ENCODE measurements at regions not wholly inside any gene's neighbourhood (a gene's known extent, or its start where the extent isn't known, plus 50 kb on each side); places are given as distances from the start of the nearest gene placed in this dataset.

DNA sequence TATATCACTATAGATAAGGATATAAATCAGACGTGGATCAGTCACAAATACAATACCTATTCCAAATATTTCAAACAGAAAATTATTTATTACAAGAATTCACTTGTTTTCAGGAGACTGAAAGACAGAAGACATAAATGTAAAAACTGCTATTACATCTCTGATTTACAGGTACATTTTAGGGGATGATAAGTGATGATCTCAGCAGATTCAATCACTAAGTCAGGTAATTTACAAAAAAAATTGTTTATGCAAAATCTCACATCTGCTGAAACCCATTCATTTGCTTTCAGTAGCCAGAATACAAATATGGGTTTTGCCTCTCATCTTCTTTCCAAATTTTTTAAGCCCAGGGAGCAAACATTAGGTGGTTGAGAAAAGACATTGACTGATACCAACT, 1648.4 kb upstream of the RAG2 start:
- Mint-ChIP-seq H3K27me3 (ENCODE audit: low read depth in 3 of 3) (peaks cover 0 to 2% (median 2%) of the 10 kb centered on the region in 3 donors), H3K9me3 (peaks cover 0 to 10% (median 2%) of the 10 kb centered on the region in 6 donors)

DNA sequence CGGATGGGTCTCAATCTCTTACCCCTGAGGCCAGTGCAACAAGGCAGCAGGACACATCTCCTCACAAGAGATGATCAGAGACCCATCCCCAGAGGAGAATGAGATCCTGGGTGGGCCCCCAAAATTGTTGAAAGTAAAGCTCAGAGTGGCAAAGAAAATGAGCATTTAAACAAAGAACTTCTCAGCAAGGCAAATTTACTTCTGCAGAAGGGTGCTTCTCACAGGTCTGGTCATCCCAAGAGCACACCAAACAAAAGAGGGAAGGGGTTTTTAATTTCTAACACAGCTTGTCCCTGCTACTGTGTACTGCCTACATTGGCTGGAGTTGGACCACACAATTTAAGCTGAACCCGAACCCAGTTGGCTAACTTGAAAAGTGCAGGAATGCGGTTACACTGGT, 1628.6 kb upstream of the RAG2 start:
- DNase-seq = no peak
- no peak overlapping the region for H3K4me3 Mint-ChIP-seq
- no peaks in the 10 kb centered on the region for H3K4me1 Mint-ChIP-seq
- no peak overlapping the region for H3K27ac Mint-ChIP-seq
- peaks cover 0 to 2% (median 0%) of the 10 kb centered on the region in 3 donors for H3K27me3 Mint-ChIP-seq (ENCODE audit: low read depth in 3 of 3)
- peaks cover 0 to 22% (median 15%) of the 10 kb centered on the region in 3 donors for H3K36me3 Mint-ChIP-seq
- H3K9me3 Mint-ChIP-seq = peaks cover 13 to 74% (median 36%) of the 10 kb centered on the region in 6 donors

More for the DNA sequence above, 1648.4 kb upstream of the RAG2 start:
- no peak for DNase-seq
- no peak overlapping the region for H3K27ac Mint-ChIP-seq
- H3K36me3 Mint-ChIP-seq = no peaks in the 10 kb centered on the region
- H3K4me1 Mint-ChIP-seq = no peaks in the 10 kb centered on the region
- no peak overlapping the region for H3K4me3 Mint-ChIP-seq

DNA sequence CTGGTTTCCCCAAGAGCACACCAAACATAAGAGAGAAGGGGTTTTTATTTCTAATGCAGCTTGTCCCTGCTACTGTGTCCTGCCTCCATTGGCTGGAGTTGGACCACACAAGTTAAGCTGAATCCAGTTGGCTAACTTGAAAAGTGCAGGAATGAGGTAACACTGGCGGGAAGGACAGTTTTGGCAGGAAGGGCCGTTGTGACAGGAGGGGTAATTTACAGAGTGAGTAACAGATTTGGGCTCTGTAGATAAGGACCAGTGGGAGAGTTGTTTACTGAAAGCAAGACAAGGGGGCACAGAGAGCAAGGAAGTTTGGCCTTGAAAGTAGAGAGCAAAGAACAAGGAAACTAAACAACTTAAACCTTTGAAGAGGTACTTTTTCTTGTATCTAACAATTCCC, 1623.3 kb upstream of the RAG2 start:
- H3K4me3 Mint-ChIP-seq = no peak overlapping the region
- H3K27ac Mint-ChIP-seq = no peak overlapping the region
- no peaks in the 10 kb centered on the region for H3K4me1 Mint-ChIP-seq
- peaks cover 10 to 55% (median 17%) of the 10 kb centered on the region in 6 donors for H3K9me3 Mint-ChIP-seq
- no peak for DNase-seq
- H3K27me3 Mint-ChIP-seq (ENCODE audit: low read depth in 3 of 3) = no peaks in the 10 kb centered on the region
- peaks cover 3 to 14% (median 11%) of the 10 kb centered on the region in 3 donors for H3K36me3 Mint-ChIP-seq

DNA sequence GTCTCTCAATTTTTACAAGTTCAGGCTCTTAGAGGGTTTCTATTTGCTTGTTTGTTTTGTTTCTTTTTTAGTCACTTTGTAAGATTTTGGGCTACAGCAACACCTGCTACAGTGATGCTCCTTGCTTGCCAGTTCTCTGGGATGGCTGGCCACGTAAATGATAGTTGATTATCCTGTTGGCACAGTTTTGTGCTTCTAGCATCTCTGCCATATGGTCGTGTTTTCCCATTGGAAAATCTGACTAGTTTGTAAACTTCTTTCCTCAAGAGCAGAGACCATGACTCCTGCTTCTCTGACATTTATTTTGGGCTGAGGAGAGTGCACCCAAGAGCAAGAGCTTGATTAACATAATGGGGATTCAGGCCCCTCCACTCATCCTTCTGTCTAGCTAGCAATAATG, 1621.6 kb upstream of the RAG2 start:
- H3K4me3 Mint-ChIP-seq = no peak overlapping the region
- H3K9me3 Mint-ChIP-seq = peaks cover under 1 to 39% (median 8%) of the 10 kb centered on the region in 6 donors
- H3K27ac Mint-ChIP-seq = no peak overlapping the region
- peaks cover 3 to 11% (median 6%) of the 10 kb centered on the region in 3 donors for H3K36me3 Mint-ChIP-seq
- H3K4me1 Mint-ChIP-seq = no peaks in the 10 kb centered on the region
- no peak for DNase-seq
- H3K27me3 Mint-ChIP-seq (ENCODE audit: low read depth in 3 of 3) = no peaks in the 10 kb centered on the region

DNA sequence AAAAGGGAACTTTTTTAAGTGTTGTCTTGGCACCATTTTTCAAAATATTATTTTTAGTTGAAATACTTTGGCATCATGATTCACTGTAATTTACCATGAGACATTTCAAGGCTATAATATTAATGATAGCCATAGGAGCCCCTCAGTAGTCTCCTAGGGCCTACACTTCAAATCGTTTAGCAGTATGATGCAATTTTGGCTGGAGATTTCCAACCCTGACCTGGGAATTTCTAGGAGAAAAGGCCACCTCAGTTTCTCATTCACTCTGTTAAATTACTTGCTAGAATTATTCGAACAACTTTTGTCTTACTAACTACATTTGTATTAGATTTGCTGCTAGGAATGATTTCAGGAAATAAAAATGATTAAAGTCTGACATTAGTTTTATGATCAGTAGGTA, 1610.9 kb upstream of the RAG2 start:
- peaks cover 0 to 13% (median 0%) of the 10 kb centered on the region in 6 donors for H3K9me3 Mint-ChIP-seq
- H3K4me3 Mint-ChIP-seq = no peak overlapping the region
- H3K4me1 Mint-ChIP-seq = no peaks in the 10 kb centered on the region
- H3K27me3 Mint-ChIP-seq (ENCODE audit: low read depth in 3 of 3) = no peaks in the 10 kb centered on the region
- H3K27ac Mint-ChIP-seq = no peak overlapping the region
- DNase-seq = no peak
- H3K36me3 Mint-ChIP-seq = no peaks in the 10 kb centered on the region

DNA sequence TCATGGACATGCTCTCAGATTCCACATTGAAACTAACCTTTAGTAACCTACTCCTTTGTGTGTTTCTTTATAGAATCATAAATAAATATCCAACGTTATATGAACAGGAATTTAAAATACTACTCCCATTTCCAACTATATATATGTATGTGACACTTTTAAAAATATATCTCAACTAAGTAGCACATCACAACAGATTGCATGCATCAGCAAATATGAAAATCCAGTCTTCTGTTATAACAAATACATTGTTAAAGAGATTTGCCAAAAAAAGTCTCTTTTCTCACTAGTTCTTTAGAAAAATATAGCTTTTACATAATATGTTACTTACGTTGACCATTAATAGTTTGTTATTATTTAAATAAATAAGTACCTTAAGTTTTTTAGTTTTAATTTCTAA, 1608.6 kb upstream of the RAG2 start:
- Mint-ChIP-seq H3K9me3 (peaks cover 0 to 20% (median 0%) of the 10 kb centered on the region in 6 donors), H3K27ac (no peak overlapping the region), H3K27me3 (ENCODE audit: low read depth in 3 of 3) (no peaks in the 10 kb centered on the region), H3K4me1 (no peaks in the 10 kb centered on the region), H3K36me3 (no peaks in the 10 kb centered on the region), H3K4me3 (no peak overlapping the region)
- no peak for DNase-seq

DNA sequence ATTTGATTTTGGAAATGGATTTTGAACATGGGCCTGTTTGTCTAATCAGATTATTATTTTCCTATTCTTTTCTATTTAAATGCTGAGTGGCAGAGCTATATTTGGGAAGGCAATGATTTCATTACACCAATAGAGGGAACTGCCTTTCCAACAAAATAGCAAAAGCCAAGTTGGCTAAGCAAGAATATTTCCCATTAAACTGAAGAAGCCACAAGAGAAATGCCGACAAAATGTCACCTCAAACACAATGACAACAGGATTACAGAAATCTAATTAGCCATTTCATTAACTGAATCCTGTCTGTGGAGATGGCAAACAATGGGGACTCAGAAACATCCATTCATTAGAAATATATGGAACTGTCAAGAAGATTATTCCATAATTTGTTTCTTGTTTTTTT, 1593.1 kb upstream of the RAG2 start:
- Mint-ChIP-seq H3K4me1 (no peaks in the 10 kb centered on the region), H3K36me3 (peaks cover 0 to 5% (median 4%) of the 10 kb centered on the region in 3 donors), H3K9me3 (peaks cover 0 to 25% (median 4%) of the 10 kb centered on the region in 6 donors), H3K4me3 (no peak overlapping the region), H3K27ac (no peak overlapping the region), H3K27me3 (ENCODE audit: low read depth in 3 of 3) (no peaks in the 10 kb centered on the region)
- no peak for DNase-seq

DNA sequence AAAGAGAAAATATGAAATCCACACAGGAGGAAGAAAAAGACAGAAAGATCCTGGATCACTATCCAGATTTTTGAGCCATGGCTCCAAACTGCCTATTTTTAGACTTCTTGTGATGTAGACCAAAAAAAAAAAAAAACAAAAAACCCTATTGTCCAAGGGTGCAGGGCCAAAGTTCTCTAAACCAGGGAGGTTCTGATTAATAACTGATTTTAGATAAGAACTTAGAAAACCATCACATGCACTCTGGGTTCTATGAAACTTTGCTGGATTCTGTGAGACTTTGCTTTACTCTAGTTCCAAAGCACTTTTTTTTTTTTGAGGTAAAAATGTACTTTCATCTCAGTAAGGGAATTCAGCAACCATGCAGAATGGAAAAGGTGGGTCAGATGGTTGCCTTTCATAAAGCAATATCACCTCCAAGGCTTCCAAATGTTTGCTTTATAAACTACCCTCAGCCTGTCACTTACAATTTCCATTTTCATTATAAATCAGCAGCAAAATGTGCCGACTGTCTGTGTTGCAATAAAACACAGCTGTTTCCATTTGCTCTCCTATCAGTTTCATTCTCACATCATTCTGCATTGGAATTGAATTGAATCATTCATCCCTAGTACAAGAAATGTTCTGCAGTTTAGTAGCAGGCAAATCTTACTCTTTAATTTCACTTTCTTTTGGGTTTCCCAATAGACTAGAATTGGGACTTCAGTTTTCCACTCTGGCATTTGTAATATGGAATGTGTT, 1584.3 kb upstream of the RAG2 start:
- peaks cover 0 to 5% of the 10 kb centered on the region in 2 donors for H3K4me1 Mint-ChIP-seq
- H3K9me3 Mint-ChIP-seq = peaks cover 0 to 11% (median under 1%) of the 10 kb centered on the region in 6 donors
- no peaks in the 10 kb centered on the region for H3K36me3 Mint-ChIP-seq
- H3K27ac Mint-ChIP-seq = no peak overlapping the region
- no peak for DNase-seq
- H3K27me3 Mint-ChIP-seq (ENCODE audit: low read depth in 3 of 3) = peaks cover 0 to 3% (median 0%) of the 10 kb centered on the region in 3 donors
- H3K4me3 Mint-ChIP-seq = no peak overlapping the region

DNA sequence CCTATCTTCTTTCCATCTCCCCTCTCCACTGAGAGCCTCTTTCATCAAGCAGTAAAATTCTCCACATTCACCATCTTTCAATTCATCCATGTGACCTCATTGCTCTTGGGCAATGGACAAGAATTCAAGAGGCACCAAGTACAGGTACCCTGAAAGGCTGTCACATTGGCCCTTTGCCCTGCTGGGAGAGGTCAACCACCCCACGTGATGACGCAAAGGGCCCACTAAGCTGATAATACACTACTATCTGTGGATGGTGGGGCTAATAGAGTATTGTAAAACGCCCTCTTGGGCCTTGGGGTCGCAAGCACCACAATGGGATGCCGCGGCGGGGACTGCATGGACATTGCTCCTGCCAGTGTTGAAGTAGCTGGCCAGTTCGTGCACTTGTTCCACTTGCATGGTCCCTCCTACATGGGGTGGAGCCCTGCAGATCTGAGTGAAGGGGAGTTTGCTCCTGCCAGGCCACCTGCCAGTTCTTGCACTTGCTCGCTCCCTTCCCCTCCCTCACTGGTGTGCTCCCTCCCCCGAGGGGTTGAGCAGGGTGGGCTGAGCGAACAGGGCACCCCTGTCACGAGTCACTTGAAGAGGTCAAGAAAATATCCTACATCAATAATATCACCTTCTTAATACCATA, 1578.8 kb upstream of the RAG2 start:
- Mint-ChIP-seq H3K4me1 (no peaks in the 10 kb centered on the region), H3K36me3 (no peaks in the 10 kb centered on the region), H3K4me3 (no peak overlapping the region), H3K27ac (no peak overlapping the region), H3K27me3 (ENCODE audit: low read depth in 3 of 3) (peaks cover 0 to 2% (median 1%) of the 10 kb centered on the region in 3 donors), H3K9me3 (peaks cover 0 to 6% (median under 1%) of the 10 kb centered on the region in 6 donors)
- DNase-seq = no peak

DNA sequence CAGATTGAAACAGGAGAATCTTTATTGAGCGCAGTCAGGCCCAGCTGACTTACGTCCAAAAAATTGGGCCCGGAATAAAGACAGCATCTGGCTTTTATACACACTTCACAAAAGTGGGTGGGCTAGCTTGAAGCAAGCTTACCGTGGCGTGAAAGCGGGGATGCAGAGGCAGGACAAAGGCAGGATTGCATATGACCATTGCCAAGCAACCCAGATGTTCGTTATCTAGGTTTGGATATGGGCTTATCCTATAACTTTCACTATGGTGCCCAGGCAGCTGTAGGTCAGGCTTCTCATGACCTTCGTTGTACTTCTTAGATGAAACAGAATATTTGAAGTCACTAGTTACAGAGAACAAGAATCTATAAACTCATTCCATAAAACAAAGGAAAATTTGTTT, 1575.6 kb upstream of the RAG2 start:
- Mint-ChIP-seq H3K27ac (no peak overlapping the region), H3K27me3 (ENCODE audit: low read depth in 3 of 3) (peaks cover 0 to 2% (median 0%) of the 10 kb centered on the region in 3 donors), H3K4me1 (no peaks in the 10 kb centered on the region), H3K9me3 (peaks cover 0 to 4% (median 0%) of the 10 kb centered on the region in 6 donors), H3K36me3 (no peaks in the 10 kb centered on the region), H3K4me3 (no peak overlapping the region)
- no peak for DNase-seq

DNA sequence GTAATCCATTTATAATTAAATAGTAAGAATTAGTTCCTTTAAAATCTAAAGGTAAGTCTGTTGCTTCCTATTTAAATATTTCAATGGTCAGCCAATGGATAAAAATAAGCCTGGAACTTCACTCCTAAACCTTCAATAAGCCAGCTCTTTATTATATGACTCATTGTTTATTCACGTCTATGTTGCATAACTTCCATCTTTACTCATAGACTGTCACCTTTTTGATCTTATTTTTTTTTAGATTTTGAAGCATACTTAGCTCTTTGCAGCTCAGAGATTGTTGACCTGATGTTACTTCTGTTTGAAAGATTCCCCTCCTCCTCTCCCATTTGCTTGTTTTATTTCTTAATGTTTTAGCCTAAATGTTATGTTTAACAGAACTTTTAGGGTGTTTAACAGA, 1571.2 kb upstream of the RAG2 start:
- Mint-ChIP-seq H3K9me3 (peaks cover 0 to 16% (median 2%) of the 10 kb centered on the region in 6 donors), H3K4me3 (no peak overlapping the region), H3K36me3 (no peaks in the 10 kb centered on the region), H3K27ac (no peak overlapping the region), H3K27me3 (ENCODE audit: low read depth in 3 of 3) (peaks cover 0 to 3% (median 0%) of the 10 kb centered on the region in 3 donors), H3K4me1 (no peaks in the 10 kb centered on the region)
- no peak for DNase-seq

DNA sequence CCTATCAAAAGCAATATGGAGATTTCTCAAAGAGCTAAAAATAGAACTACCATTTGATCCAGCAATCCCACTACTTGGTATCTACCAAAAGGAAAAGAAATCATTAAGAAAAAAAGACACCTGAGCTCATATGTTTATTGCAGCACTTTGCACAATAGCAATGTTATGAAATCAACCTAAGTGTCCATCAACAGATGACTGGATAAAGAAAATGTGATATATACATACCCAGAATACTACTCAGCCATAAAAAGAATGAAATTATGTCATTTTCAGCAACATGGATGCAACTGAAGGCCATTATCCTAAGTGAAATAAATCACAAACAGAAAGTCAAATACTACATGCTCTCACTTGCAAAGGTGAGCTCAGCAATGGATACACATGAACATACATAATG, 1565.5 kb upstream of the RAG2 start:
- H3K36me3 Mint-ChIP-seq = peaks cover 0 to 5% (median 0%) of the 10 kb centered on the region in 3 donors
- DNase-seq = no peak
- peaks cover 0 to 33% (median 4%) of the 10 kb centered on the region in 6 donors for H3K9me3 Mint-ChIP-seq
- H3K4me1 Mint-ChIP-seq = no peaks in the 10 kb centered on the region
- H3K27ac Mint-ChIP-seq = no peak overlapping the region
- no peak overlapping the region for H3K4me3 Mint-ChIP-seq
- H3K27me3 Mint-ChIP-seq (ENCODE audit: low read depth in 3 of 3) = peaks cover 0 to 3% (median 0%) of the 10 kb centered on the region in 3 donors

DNA sequence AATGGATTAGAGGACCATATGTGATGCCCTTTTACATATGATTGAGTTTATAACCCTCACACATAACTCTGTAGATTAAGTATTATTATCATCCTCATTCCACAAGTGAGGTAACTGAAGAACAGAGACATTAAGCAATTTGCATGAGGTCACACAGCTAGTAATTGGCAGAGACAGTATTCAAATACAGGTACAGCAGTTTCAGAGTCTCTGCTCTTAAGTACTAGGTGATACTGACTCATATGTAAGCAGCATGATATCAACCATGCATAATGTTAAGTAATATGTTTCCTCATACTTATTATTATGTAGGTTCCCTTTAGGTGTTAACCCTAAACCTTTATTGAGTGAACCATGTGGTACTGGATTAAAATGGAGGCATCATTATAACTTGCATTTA, 1562.4 kb upstream of the RAG2 start:
- H3K4me1 Mint-ChIP-seq = peaks cover 10 to 19% of the 10 kb centered on the region in 2 donors
- H3K9me3 Mint-ChIP-seq = peaks cover 0 to 18% (median 1%) of the 10 kb centered on the region in 6 donors
- peaks cover 0 to 5% (median 0%) of the 10 kb centered on the region in 3 donors for H3K36me3 Mint-ChIP-seq
- H3K27me3 Mint-ChIP-seq (ENCODE audit: low read depth in 3 of 3) = peaks cover 0 to 3% (median 0%) of the 10 kb centered on the region in 3 donors
- H3K27ac Mint-ChIP-seq = no peak overlapping the region
- no peak for DNase-seq
- H3K4me3 Mint-ChIP-seq = no peak overlapping the region

DNA sequence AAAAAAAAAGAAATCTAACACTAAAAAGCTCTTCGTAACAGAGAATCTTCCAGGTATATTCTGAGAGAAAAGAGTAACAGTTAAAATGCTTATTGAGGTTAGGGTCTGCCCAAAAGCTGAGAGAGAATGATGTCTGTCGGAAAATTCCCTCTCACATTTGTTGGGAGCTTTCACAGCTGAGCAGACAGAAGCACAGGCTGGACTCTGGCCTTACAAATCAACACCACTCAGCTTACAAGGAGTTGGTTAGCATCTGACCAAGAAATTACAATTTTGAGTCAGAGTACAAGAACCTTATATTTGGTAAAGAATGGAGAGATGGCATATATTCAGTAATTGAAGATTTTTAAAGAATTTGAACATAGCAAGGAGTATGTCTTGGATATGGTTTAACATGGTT, 1561.0 kb upstream of the RAG2 start:
- no peak for DNase-seq
- H3K27ac Mint-ChIP-seq = no peak overlapping the region
- no peaks in the 10 kb centered on the region for H3K27me3 Mint-ChIP-seq (ENCODE audit: low read depth in 3 of 3)
- H3K9me3 Mint-ChIP-seq = peaks cover 0 to 17% (median 0%) of the 10 kb centered on the region in 6 donors
- H3K4me1 Mint-ChIP-seq = peaks cover 10 to 24% of the 10 kb centered on the region in 2 donors
- peaks cover 0 to 5% (median 0%) of the 10 kb centered on the region in 3 donors for H3K36me3 Mint-ChIP-seq
- no peak overlapping the region for H3K4me3 Mint-ChIP-seq

Data from immature natural killer cell (primary cell).